SK-N-SH (cell line): ENCODE measurements at regions not wholly inside any gene's neighbourhood (a gene's known extent, or its start where the extent isn't known, plus 50 kb on each side); places are given as distances from the start of the nearest gene placed in this dataset.

Source experiments
- EP300 ChIP-seq, 2 experiments: IDR thresholded peaks; 2 replicates each; pipeline versions ENCODE4 v1.4.0 to v1.6.1; 2012; ENCODE audit warnings: borderline replicate concordance in 1 of 2, low read depth in 1 of 2, low read length in 1 of 2
- EZH2phosphoT487 ChIP-seq: fragments of 200-600 bp; sonication (generic); IDR thresholded peaks from 2 replicates; pipeline ENCODE4 v1.6.1; 2017; ENCODE audit warnings: low read depth, mixed run types, mild to moderate bottlenecking, antibody characterized with exemption, moderate library complexity, borderline replicate concordance
- FOXM1 ChIP-seq: IDR thresholded peaks from 2 replicates; pipeline ENCODE4 v1.4.0; 2012; ENCODE audit warnings: low read depth, mild to moderate bottlenecking
- GABPA ChIP-seq: IDR thresholded peaks from 2 replicates; pipeline ENCODE4 v1.4.0; 2012; ENCODE audit warnings: low read depth, mild to moderate bottlenecking
- NRF1 ChIP-seq: IDR thresholded peaks from 2 replicates; pipeline ENCODE4 v1.6.1; 2012; ENCODE audit warnings: low read depth, mild to moderate bottlenecking, low read length
- POLR2AphosphoS5 ChIP-seq: IDR thresholded peaks from 2 replicates; pipeline ENCODE4 v1.6.1; 2012; ENCODE audit warnings: low read depth, low read length
- SMC3 ChIP-seq: IDR thresholded peaks from 2 replicates; pipeline ENCODE4 v1.6.1; 2012; ENCODE audit warnings: low read depth, low read length, improper control_type of control experiment
- TAF1 ChIP-seq: IDR thresholded peaks from 2 replicates; pipeline ENCODE4 v1.6.1; 2012; ENCODE audit warnings: low read depth, mild to moderate bottlenecking, low read length, moderate library complexity, borderline replicate concordance
- TEAD4 ChIP-seq: IDR thresholded peaks from 2 replicates; pipeline ENCODE4 v1.4.0; 2012; ENCODE audit warnings: mild to moderate bottlenecking, borderline replicate concordance; ENCODE audit not compliant: insufficient read depth
- YY1 ChIP-seq: IDR thresholded peaks from 2 replicates; pipeline ENCODE4 v1.4.0; 2012; ENCODE audit warnings: low read depth, mild to moderate bottlenecking
- TF ChIP-seq, protein P1 (sequence below): fragments of 200-600 bp; sonication (generic); IDR thresholded peaks from 2 replicates; pipeline ENCODE4 v1.6.1; 2017; ENCODE audit warnings: antibody characterized with exemption, mild to moderate bottlenecking, moderate library complexity
- TF ChIP-seq, protein P2 (sequence below): IDR thresholded peaks from 2 replicates; pipeline ENCODE4 v1.4.0; 2012; ENCODE audit warnings: low read depth, borderline replicate concordance
- TF ChIP-seq, protein P3 (sequence below): IDR thresholded peaks from 2 replicates; pipeline ENCODE4 v1.4.0; 2012; ENCODE audit warnings: low read depth
- TF ChIP-seq, protein P4 (sequence below): fragments of 150-350 bp; IDR thresholded peaks from 2 replicates; pipeline ENCODE4 v1.6.1; 2017; ENCODE audit warnings: antibody characterized with exemption, low read length, low read depth, borderline replicate concordance

DNA sequence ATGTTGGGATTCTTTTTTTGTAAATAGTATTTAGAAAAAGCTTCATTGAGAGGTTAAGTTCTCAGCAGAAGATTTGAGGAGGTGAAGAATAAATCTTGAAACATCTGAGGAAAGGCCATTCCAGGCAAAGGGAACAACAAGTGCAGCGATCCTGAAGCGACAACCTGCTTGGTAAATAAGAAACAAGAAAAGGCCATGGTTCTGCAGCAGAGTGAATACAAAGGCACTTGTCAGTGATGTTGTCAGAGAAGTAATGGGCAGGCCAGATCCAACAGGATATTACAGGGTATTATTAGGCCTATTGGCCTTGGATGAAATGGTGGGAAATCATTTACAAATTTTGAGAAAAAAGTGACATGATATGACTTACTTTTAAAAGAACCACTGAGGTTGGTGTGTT is 960.0 kb downstream of the PLA2G4A start:
- TF ChIP-seq, protein P1, sequence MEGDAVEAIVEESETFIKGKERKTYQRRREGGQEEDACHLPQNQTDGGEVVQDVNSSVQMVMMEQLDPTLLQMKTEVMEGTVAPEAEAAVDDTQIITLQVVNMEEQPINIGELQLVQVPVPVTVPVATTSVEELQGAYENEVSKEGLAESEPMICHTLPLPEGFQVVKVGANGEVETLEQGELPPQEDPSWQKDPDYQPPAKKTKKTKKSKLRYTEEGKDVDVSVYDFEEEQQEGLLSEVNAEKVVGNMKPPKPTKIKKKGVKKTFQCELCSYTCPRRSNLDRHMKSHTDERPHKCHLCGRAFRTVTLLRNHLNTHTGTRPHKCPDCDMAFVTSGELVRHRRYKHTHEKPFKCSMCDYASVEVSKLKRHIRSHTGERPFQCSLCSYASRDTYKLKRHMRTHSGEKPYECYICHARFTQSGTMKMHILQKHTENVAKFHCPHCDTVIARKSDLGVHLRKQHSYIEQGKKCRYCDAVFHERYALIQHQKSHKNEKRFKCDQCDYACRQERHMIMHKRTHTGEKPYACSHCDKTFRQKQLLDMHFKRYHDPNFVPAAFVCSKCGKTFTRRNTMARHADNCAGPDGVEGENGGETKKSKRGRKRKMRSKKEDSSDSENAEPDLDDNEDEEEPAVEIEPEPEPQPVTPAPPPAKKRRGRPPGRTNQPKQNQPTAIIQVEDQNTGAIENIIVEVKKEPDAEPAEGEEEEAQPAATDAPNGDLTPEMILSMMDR, result no peak
- TF ChIP-seq FOXM1 (no peak), NRF1 (no peak), YY1 (no peak), EP300 (IDR thresholded peaks at IDR 0.05; ENCODE audit: borderline replicate concordance in 1 of 2, low read depth in 1 of 2, low read length in 1 of 2) (no peak), GABPA (no peak), POLR2AphosphoS5 (no peak), EZH2phosphoT487 (no peak), TEAD4 (no peak), TAF1 (no peak), SMC3 (no peak)
- TF ChIP-seq, protein P2, sequence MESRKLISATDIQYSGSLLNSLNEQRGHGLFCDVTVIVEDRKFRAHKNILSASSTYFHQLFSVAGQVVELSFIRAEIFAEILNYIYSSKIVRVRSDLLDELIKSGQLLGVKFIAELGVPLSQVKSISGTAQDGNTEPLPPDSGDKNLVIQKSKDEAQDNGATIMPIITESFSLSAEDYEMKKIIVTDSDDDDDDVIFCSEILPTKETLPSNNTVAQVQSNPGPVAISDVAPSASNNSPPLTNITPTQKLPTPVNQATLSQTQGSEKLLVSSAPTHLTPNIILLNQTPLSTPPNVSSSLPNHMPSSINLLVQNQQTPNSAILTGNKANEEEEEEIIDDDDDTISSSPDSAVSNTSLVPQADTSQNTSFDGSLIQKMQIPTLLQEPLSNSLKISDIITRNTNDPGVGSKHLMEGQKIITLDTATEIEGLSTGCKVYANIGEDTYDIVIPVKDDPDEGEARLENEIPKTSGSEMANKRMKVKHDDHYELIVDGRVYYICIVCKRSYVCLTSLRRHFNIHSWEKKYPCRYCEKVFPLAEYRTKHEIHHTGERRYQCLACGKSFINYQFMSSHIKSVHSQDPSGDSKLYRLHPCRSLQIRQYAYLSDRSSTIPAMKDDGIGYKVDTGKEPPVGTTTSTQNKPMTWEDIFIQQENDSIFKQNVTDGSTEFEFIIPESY, result no peak
- TF ChIP-seq, protein P3, sequence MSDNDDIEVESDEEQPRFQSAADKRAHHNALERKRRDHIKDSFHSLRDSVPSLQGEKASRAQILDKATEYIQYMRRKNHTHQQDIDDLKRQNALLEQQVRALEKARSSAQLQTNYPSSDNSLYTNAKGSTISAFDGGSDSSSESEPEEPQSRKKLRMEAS, result no peak
- TF ChIP-seq, protein P4, sequence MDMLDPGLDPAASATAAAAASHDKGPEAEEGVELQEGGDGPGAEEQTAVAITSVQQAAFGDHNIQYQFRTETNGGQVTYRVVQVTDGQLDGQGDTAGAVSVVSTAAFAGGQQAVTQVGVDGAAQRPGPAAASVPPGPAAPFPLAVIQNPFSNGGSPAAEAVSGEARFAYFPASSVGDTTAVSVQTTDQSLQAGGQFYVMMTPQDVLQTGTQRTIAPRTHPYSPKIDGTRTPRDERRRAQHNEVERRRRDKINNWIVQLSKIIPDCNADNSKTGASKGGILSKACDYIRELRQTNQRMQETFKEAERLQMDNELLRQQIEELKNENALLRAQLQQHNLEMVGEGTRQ, result no peak
